Mesenchymal stem cell (in vitro differentiated cells and primary cell): ENCODE measurements at regions not wholly inside any gene's neighbourhood (a gene's known extent, or its start where the extent isn't known, plus 50 kb on each side); places are given as distances from the start of the nearest gene placed in this dataset.

Experiments used
- DNase-seq: peaks from one replicate; pipeline ENCODE4 v3.0.0-alpha.2; 2013
- H2AFZ ChIP-seq: one replicate; pipeline ENCODE4 v1.6.1; 2013; ENCODE audit warnings: low read depth, mild to moderate bottlenecking, control low read depth, inconsistent platforms, low read length, moderate library complexity
- H2AK5ac ChIP-seq: 2 replicates; pipeline ENCODE4 v1.6.1; 2013; ENCODE audit warnings: low read length, moderate library complexity, mild to moderate bottlenecking, inconsistent platforms; ENCODE audit not compliant: severe bottlenecking
- H2BK120ac ChIP-seq: one replicate; pipeline ENCODE4 v1.6.1; 2013; ENCODE audit warnings: low read depth, mild to moderate bottlenecking, inconsistent platforms, low read length, moderate library complexity
- H2BK12ac ChIP-seq, 2 experiments: one replicate each; pipeline ENCODE4 v1.6.1; 2013; ENCODE audit warnings: inconsistent platforms in 2 of 2, low read length in 2 of 2, mild to moderate bottlenecking in 2 of 2, moderate library complexity in 2 of 2, control low read depth in 1 of 2
- H2BK15ac ChIP-seq: one replicate; pipeline ENCODE4 v1.6.1; 2013; ENCODE audit warnings: mild to moderate bottlenecking, low read depth, inconsistent platforms; ENCODE audit not compliant: poor library complexity, severe bottlenecking
- H2BK5ac ChIP-seq: 2 replicates; pipeline ENCODE4 v1.6.1; 2013; ENCODE audit warnings: low read depth, mild to moderate bottlenecking, low read length, control low read depth, inconsistent platforms; ENCODE audit not compliant: poor library complexity, severe bottlenecking
- H3K14ac ChIP-seq, 2 experiments: one replicate each; pipeline ENCODE4 v1.6.1; 2013; ENCODE audit warnings: inconsistent platforms in 2 of 2, low read length in 2 of 2, control low read depth in 1 of 2, mild to moderate bottlenecking in 1 of 2, moderate library complexity in 1 of 2
- H3K18ac ChIP-seq, 2 experiments: one replicate each; pipeline ENCODE4 v1.6.1; 2013; ENCODE audit warnings: inconsistent platforms in 2 of 2, low read length in 2 of 2, control low read depth in 1 of 2, low read depth in 1 of 2, mild to moderate bottlenecking in 1 of 2
- H3K23ac ChIP-seq, 2 experiments: one replicate each; pipeline ENCODE4 v1.6.1; 2013; ENCODE audit warnings: inconsistent platforms in 2 of 2, low read length in 2 of 2, mild to moderate bottlenecking in 2 of 2, moderate library complexity in 2 of 2, control low read depth in 1 of 2
- H3K27ac ChIP-seq: 2 replicates; pipeline ENCODE4 v1.5.1; 2013; ENCODE audit warnings: mild to moderate bottlenecking, moderate library complexity, low read length, control low read depth, inconsistent platforms; ENCODE audit not compliant: poor library complexity, severe bottlenecking
- H3K27me3 ChIP-seq, 2 experiments: 2 replicates each; pipeline versions ENCODE4 v1.6.1 to v1.7.0; 2013; ENCODE audit warnings: low read length in 2 of 2, mild to moderate bottlenecking in 2 of 2, moderate library complexity in 2 of 2, control low read depth in 1 of 2, inconsistent platforms in 1 of 2; ENCODE audit not compliant: control insufficient read depth in 1 of 2, insufficient read depth in 1 of 2
- H3K36me3 ChIP-seq, 2 experiments: 2 replicates each; pipeline versions ENCODE4 v1.6.1 to v1.7.0; 2013; ENCODE audit warnings: low read length in 2 of 2, control low read depth in 1 of 2, inconsistent platforms in 1 of 2, low read depth in 1 of 2, mild to moderate bottlenecking in 1 of 2; ENCODE audit not compliant: insufficient read depth in 2 of 2, control insufficient read depth in 1 of 2
- H3K4ac ChIP-seq, 2 experiments: one replicate each; pipeline ENCODE4 v1.6.1; 2013; ENCODE audit warnings: inconsistent platforms in 2 of 2, low read length in 2 of 2, mild to moderate bottlenecking in 2 of 2, moderate library complexity in 2 of 2, control low read depth in 1 of 2, low read depth in 1 of 2
- H3K4me1 ChIP-seq: 2 replicates; pipeline ENCODE4 v1.6.1; 2013; ENCODE audit warnings: low read depth, low read length, control low read depth; ENCODE audit not compliant: control insufficient read depth, insufficient read depth
- H3K4me2 ChIP-seq: 2 replicates; pipeline ENCODE4 v1.6.1; 2013; ENCODE audit warnings: low read length, mild to moderate bottlenecking, inconsistent platforms; ENCODE audit not compliant: poor library complexity, severe bottlenecking
- H3K4me3 ChIP-seq, 2 experiments: 2 replicates each; pipeline versions ENCODE4 v1.5.1 to v1.7.0; 2013; ENCODE audit warnings: low read length in 2 of 2, mild to moderate bottlenecking in 2 of 2, control low read depth in 1 of 2, low read depth in 1 of 2; ENCODE audit not compliant: insufficient read depth in 1 of 2
- H3K79me1 ChIP-seq: replicated peaks from 2 replicates; pipeline ENCODE4 v1.6.1; 2013; ENCODE audit warnings: mild to moderate bottlenecking, control low read depth, low read length, inconsistent platforms; ENCODE audit not compliant: poor library complexity, severe bottlenecking
- H3K9ac ChIP-seq: 2 replicates; pipeline ENCODE4 v1.7.0; 2013; ENCODE audit warnings: mild to moderate bottlenecking, low read length, moderate library complexity
- H3K9me3 ChIP-seq: 2 replicates; pipeline ENCODE4 v1.7.0; 2013; ENCODE audit warnings: mild to moderate bottlenecking, low read length; ENCODE audit not compliant: control insufficient read depth
- H4K8ac ChIP-seq: one replicate; pipeline ENCODE4 v1.6.1; 2013; ENCODE audit warnings: inconsistent platforms, mild to moderate bottlenecking, low read length, moderate library complexity
- H4K91ac ChIP-seq: one replicate; pipeline ENCODE4 v1.6.1; 2013; ENCODE audit warnings: mild to moderate bottlenecking, low read length, inconsistent platforms
- WGBS: methylation state at CpG from one replicate; pipeline ENCODE4 v1.1.7; 2013; ENCODE audit warnings: mixed read lengths; 5-methylcytosine and 5-hydroxymethylcytosine counted together

DNA sequence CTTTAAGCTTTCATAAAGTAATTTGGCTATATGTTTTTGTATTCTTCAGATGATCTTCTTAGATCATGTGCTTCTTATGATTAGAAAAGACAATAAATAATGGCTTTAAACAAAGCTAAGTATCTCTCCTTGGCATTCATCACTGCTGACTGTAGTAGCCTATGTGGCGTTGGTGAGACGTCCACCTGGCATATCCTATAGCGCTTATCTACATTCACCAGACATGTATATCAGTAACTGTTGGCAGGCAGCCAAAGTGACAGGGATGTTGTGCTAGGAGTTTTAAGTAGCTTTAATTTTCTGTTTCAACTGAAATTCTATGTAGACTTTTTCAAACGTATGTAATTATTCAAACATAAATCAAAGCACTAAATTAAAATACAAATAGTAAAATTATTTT, 276.4 kb downstream of the IL15 start:
- Histone ChIP-seq H3K4me2 (no peak overlapping the region), H3K4me1 (no peaks in the 10 kb centered on the region), H3K4ac (no peak overlapping the region), H2BK15ac (no peak overlapping the region), H2BK120ac (no peak overlapping the region), H3K27ac (no peak overlapping the region), H3K79me1 (no peaks in the 10 kb centered on the region), H2AK5ac (no peak overlapping the region), H3K9ac (no peak overlapping the region), H2BK5ac (no peak overlapping the region), H3K36me3 (no peaks in the 10 kb centered on the region), H4K8ac (no peak overlapping the region), H3K23ac (no peak overlapping the region), H3K18ac (no peak overlapping the region), H3K9me3 (no peaks in the 10 kb centered on the region), H3K27me3 (no peaks in the 10 kb centered on the region), H2AFZ (no peak overlapping the region), H3K4me3 (no peak overlapping the region), H4K91ac (no peak overlapping the region), H2BK12ac (no peak overlapping the region), H3K14ac (no peak overlapping the region)
- 75% methylated on average over 2 of the region's 4 CpGs for WGBS
- no peak for DNase-seq

DNA sequence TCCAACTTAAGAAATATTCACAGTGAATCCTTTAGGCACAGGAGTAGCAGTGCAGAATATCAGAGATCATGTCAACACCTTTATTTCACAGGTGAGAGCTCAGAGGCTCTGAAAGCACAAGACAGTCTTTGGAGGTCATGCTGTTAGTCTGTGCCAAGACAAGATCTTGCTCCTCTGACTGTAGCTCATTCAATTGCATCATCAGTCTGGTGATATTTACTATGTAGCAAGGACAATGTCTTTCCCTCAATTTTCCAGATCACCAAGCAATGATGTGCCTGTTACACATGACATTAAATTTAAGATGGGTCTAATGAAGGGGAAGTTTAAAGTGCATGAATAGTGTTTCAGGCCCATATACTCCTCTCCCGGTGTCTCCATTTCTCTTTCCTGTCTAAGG, 277.5 kb downstream of the IL15 start:
- Histone ChIP-seq H4K91ac (no peak overlapping the region), H3K9me3 (no peaks in the 10 kb centered on the region), H2BK5ac (no peak overlapping the region)

DNA sequence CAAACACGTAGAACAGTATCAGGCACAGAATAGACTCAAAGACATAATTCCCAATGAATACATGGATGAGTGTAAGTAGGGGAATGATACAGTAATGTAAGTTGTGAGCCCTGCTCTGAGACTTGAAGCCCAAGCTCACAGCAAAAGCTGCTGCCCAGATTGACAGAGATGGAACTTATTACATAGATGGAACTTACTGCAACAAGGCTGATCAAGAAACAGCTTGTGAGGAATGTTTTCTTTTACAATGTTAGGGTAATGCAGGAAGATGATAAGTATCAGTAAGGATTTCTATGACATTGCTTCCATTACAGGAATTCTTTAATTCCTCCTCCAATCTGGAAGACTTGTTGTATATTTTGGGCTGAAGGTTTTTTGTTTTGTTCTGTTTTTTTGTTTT, 278.4 kb downstream of the IL15 start:
- Histone ChIP-seq H3K14ac (no peak overlapping the region), H3K18ac (no peak overlapping the region), H3K4ac (no peak overlapping the region), H2AK5ac (no peak overlapping the region), H3K27me3 (no peaks in the 10 kb centered on the region), H2BK15ac (no peak overlapping the region), H2BK12ac (no peak overlapping the region), H4K8ac (no peak overlapping the region), H2AFZ (no peak overlapping the region), H2BK120ac (no peak overlapping the region), H3K4me1 (no peaks in the 10 kb centered on the region), H3K36me3 (no peaks in the 10 kb centered on the region), H2BK5ac (no peak overlapping the region), H3K4me3 (no peak overlapping the region), H3K23ac (no peak overlapping the region), H3K9me3 (no peaks in the 10 kb centered on the region), H4K91ac (no peak overlapping the region), H3K79me1 (no peaks in the 10 kb centered on the region), H3K4me2 (no peak overlapping the region), H3K9ac (no peak overlapping the region), H3K27ac (no peak overlapping the region)
- no CpG with 5 or more reads among the region's 1 CpG for WGBS
- no peak for DNase-seq

More for the DNA sequence above, 277.5 kb downstream of the IL15 start:
- H2AFZ ChIP-seq, result no peak overlapping the region
- no CpG with 5 or more reads among the region's 1 CpG for whole genome bisulfite sequencing
- no peaks in the 10 kb centered on the region for H3K36me3 ChIP-seq
- H3K79me1 ChIP-seq, result no peaks in the 10 kb centered on the region
- no peak overlapping the region for H3K27ac ChIP-seq
- H3K4me3 ChIP-seq, result no peak overlapping the region
- H2AK5ac ChIP-seq, result no peak overlapping the region
- H3K9ac ChIP-seq, result no peak overlapping the region
- no peak overlapping the region for H3K4ac ChIP-seq
- no peak overlapping the region for H3K4me2 ChIP-seq
- H2BK15ac ChIP-seq, result no peak overlapping the region
- no peak for DNase-seq
- no peak overlapping the region for H3K18ac ChIP-seq
- no peaks in the 10 kb centered on the region for H3K27me3 ChIP-seq
- H2BK12ac ChIP-seq, result no peak overlapping the region
- no peak overlapping the region for H4K8ac ChIP-seq
- H3K14ac ChIP-seq, result no peak overlapping the region
- no peaks in the 10 kb centered on the region for H3K4me1 ChIP-seq
- no peak overlapping the region for H3K23ac ChIP-seq
- no peak overlapping the region for H2BK120ac ChIP-seq

DNA sequence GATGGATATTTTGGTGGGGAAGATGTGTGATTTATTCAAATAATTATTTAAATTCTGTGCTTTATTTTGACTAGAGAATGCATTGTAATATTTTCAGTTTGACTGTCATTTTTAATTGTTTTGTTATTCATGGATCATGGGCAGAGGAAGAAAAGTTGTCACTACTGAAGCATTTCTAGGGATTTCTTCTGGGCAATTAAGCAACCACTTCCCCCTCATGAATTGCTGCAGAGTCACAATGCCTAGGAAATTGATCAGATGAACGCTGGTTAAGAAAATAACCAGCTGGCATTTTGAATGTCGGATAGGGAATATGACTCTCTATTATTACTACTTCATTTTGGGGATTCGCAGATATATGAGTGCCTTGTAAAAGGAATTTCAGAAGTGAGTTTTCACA, 283.3 kb downstream of the IL15 start:
- H3K14ac ChIP-seq, result no peak overlapping the region
- no peak overlapping the region for H3K4ac ChIP-seq
- no peak overlapping the region for H3K27ac ChIP-seq
- H2BK15ac ChIP-seq, result no peak overlapping the region
- DNase-seq, result no peak
- H2BK5ac ChIP-seq, result no peak overlapping the region
- H2BK120ac ChIP-seq, result no peak overlapping the region
- no peak overlapping the region for H3K23ac ChIP-seq
- no peak overlapping the region for H3K18ac ChIP-seq
- H3K27me3 ChIP-seq, result no peaks in the 10 kb centered on the region
- H4K91ac ChIP-seq, result no peak overlapping the region
- no peak overlapping the region for H3K4me2 ChIP-seq
- no peaks in the 10 kb centered on the region for H3K36me3 ChIP-seq
- H3K79me1 ChIP-seq, result no peaks in the 10 kb centered on the region
- no peak overlapping the region for H3K9ac ChIP-seq
- H4K8ac ChIP-seq, result no peak overlapping the region
- H3K4me1 ChIP-seq, result no peaks in the 10 kb centered on the region
- H3K4me3 ChIP-seq, result no peak overlapping the region
- no peak overlapping the region for H2AK5ac ChIP-seq
- no peak overlapping the region for H2BK12ac ChIP-seq
- H3K9me3 ChIP-seq, result no peaks in the 10 kb centered on the region
- H2AFZ ChIP-seq, result no peak overlapping the region
- 88% methylated on average over 3 of the region's 3 CpGs for WGBS
